ENCODE measurements at regions not wholly inside any gene's neighbourhood (a gene's known extent, or its start where the extent isn't known, plus 50 kb on each side); places are given as distances from the start of the nearest gene placed in this dataset.

GRCh38 chr14:62168564-62169155, 406.4 kb downstream of the SNAPC1 start:
- H3K4me1 Mint-ChIP-seq = no peaks in the 10 kb centered on the region
- peaks cover 3 to 6% of the 10 kb centered on the region in 2 experiments for H3K27me3 ChIP-seq (replicated peaks in 1 of 2; ENCODE audit: control insufficient read depth in 2 of 2, extremely low read depth in 1 of 2, insufficient read depth in 2 of 2, low read length in 1 of 2)
- H3K9me3 ChIP-seq = no peaks in the 10 kb centered on the region
- no peak overlapping the region for H3K4me3 Mint-ChIP-seq
- peaks cover 24 to 36% of the 10 kb centered on the region in 2 donors for H3K27me3 Mint-ChIP-seq
- H3K9me3 Mint-ChIP-seq = no peaks in the 10 kb centered on the region
- H3K36me3 Mint-ChIP-seq = no peaks in the 10 kb centered on the region
- no peak for DNase-seq
- ATAC-seq (replicated peaks in 1 of 4) = no peak
- 72% methylated on average over 3 of the region's 3 CpGs for WGBS (ENCODE audit: insufficient coverage)
- POLR2A ChIA-PET = no interaction called here
- H3K4me3 ChIP-seq (ENCODE audit: control insufficient read depth in 1 of 2, extremely low read depth in 1 of 2, low read length in 1 of 2) = no peak overlapping the region
- no peaks in the 10 kb centered on the region for H3K4me1 ChIP-seq (ENCODE audit: control insufficient read depth in 1 of 2, extremely low read depth in 1 of 2, insufficient read depth in 2 of 2, low read length in 2 of 2)
- no peak overlapping the region for H3K27ac Mint-ChIP-seq
- H3K27ac ChIP-seq (ENCODE audit: low read length) = no peak overlapping the region
- no peaks in the 10 kb centered on the region for H3K36me3 ChIP-seq (ENCODE audit: control insufficient read depth in 2 of 2, extremely low read depth in 1 of 2, insufficient read depth in 1 of 2, low read length in 1 of 2)
- CTCF ChIA-PET = interaction anchor here in 1 of 2 donors (0.6 kb wide), 1 partner anchor 11 kb away, joined by 3 read pairs; no protein-coding TSS in a partner anchor

GRCh38 chr14:62179367-62180018, 417.3 kb downstream of the SNAPC1 start:
- DNase-seq (peak in 2 of 35 experiments; percentile 8 to 27), ATAC-seq (replicated peaks in 1 of 4) (no peak)
- 73% methylated on average over 3 of the region's 5 CpGs for WGBS (ENCODE audit: insufficient coverage)

GRCh38 chr14:62181591-62181990, 419.4 kb downstream of the SNAPC1 start:
- DNase-seq (no peak), ATAC-seq (replicated peaks in 1 of 4) (no peak)
- no peak overlapping the region for H3K27ac Mint-ChIP-seq
- ChIA-PET CTCF (no interaction called here), POLR2A (no interaction called here)
- no peaks in the 10 kb centered on the region for H3K36me3 ChIP-seq (ENCODE audit: control insufficient read depth in 2 of 2, extremely low read depth in 1 of 2, insufficient read depth in 1 of 2, low read length in 1 of 2)
- no peak overlapping the region for H3K4me3 ChIP-seq (ENCODE audit: control insufficient read depth in 1 of 2, extremely low read depth in 1 of 2, low read length in 1 of 2)
- no peak overlapping the region for H3K27ac ChIP-seq (ENCODE audit: low read length)
- no peaks in the 10 kb centered on the region for H3K9me3 Mint-ChIP-seq
- no peaks in the 10 kb centered on the region for H3K4me1 ChIP-seq (ENCODE audit: control insufficient read depth in 1 of 2, extremely low read depth in 1 of 2, insufficient read depth in 2 of 2, low read length in 2 of 2)
- H3K9me3 ChIP-seq = no peaks in the 10 kb centered on the region
- peaks cover 0 to 2% (median 0%) of the 10 kb centered on the region in 3 donors for H3K4me1 Mint-ChIP-seq
- WGBS (ENCODE audit: insufficient coverage) = no CpG with 5 or more reads among the region's 3 CpGs
- peaks cover 0 to 3% of the 10 kb centered on the region in 2 experiments for H3K27me3 ChIP-seq (replicated peaks in 1 of 2; ENCODE audit: control insufficient read depth in 2 of 2, extremely low read depth in 1 of 2, insufficient read depth in 2 of 2, low read length in 1 of 2)
- H3K27me3 Mint-ChIP-seq = peaks cover 7 to 52% of the 10 kb centered on the region in 2 donors
- no peak overlapping the region for H3K4me3 Mint-ChIP-seq
- H3K36me3 Mint-ChIP-seq = no peaks in the 10 kb centered on the region

More at GRCh38 chr14:62179367-62180018, 417.3 kb downstream of the SNAPC1 start:
- no peak overlapping the region for H3K4me3 ChIP-seq (ENCODE audit: control insufficient read depth in 1 of 2, extremely low read depth in 1 of 2, low read length in 1 of 2)
- H3K36me3 Mint-ChIP-seq = no peaks in the 10 kb centered on the region
- H3K4me3 Mint-ChIP-seq = no peak overlapping the region
- ChIA-PET CTCF (no interaction called here), POLR2A (interaction anchor here in 1 of 2 donors (0.7 kb wide), 1 partner anchor 18 kb away, joined by 15 read pairs; no protein-coding TSS in a partner anchor)
- H3K27me3 Mint-ChIP-seq = peaks cover 14 to 49% of the 10 kb centered on the region in 2 donors
- no peaks in the 10 kb centered on the region for H3K9me3 ChIP-seq
- no peak overlapping the region for H3K27ac ChIP-seq (ENCODE audit: low read length)
- H3K36me3 ChIP-seq (ENCODE audit: control insufficient read depth in 2 of 2, extremely low read depth in 1 of 2, insufficient read depth in 1 of 2, low read length in 1 of 2) = no peaks in the 10 kb centered on the region
- H3K9me3 Mint-ChIP-seq = peaks cover 0 to 6% (median 0%) of the 10 kb centered on the region in 3 donors
- H3K4me1 Mint-ChIP-seq = peaks cover 0 to 2% (median 0%) of the 10 kb centered on the region in 3 donors
- no peaks in the 10 kb centered on the region for H3K4me1 ChIP-seq (ENCODE audit: control insufficient read depth in 1 of 2, extremely low read depth in 1 of 2, insufficient read depth in 2 of 2, low read length in 2 of 2)
- H3K27me3 ChIP-seq (replicated peaks in 1 of 2; ENCODE audit: control insufficient read depth in 2 of 2, extremely low read depth in 1 of 2, insufficient read depth in 2 of 2, low read length in 1 of 2) = peaks cover 3% of the 10 kb centered on the region in 2 experiments
- no peak overlapping the region for H3K27ac Mint-ChIP-seq

DNA sequence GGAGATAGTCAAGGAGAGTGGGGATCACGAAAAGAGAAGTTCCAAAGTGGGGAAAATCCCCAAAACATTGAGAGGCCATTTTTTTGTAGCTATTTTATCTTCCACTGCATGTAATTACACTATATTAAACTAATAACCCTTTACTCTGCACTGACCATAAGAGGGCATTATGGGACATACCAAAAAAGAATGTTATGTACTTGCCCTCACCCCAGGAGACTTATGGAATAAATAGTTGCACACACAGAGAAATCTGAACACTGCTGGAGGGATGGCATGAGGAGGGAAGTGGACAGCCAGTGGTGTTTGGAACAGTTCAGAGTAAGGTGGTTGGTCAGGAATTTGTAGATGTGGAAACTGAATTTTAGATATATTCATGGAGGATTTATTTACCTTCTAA, 422.9 kb downstream of the SNAPC1 start:
- ATAC-seq (replicated peaks in 1 of 4) (no peak), DNase-seq (no peak)
- H3K4me1 Mint-ChIP-seq = no peaks in the 10 kb centered on the region
- no peak overlapping the region for H3K27ac Mint-ChIP-seq
- ChIA-PET POLR2A (no interaction called here), CTCF (interaction anchor here in 1 of 2 donors (0.6 kb wide), 1 partner anchor 931 kb away, joined by 6 read pairs; no protein-coding TSS in a partner anchor)
- H3K36me3 ChIP-seq (ENCODE audit: control insufficient read depth in 2 of 2, extremely low read depth in 1 of 2, insufficient read depth in 1 of 2, low read length in 1 of 2) = no peaks in the 10 kb centered on the region
- H3K4me3 Mint-ChIP-seq = no peak overlapping the region
- H3K27ac ChIP-seq (ENCODE audit: low read length) = no peak overlapping the region
- no peaks in the 10 kb centered on the region for H3K36me3 Mint-ChIP-seq
- H3K9me3 Mint-ChIP-seq = no peaks in the 10 kb centered on the region
- WGBS (ENCODE audit: insufficient coverage) = no CpG with 5 or more reads among the region's 1 CpG
- no peak overlapping the region for H3K4me3 ChIP-seq (ENCODE audit: control insufficient read depth in 1 of 2, extremely low read depth in 1 of 2, low read length in 1 of 2)
- peaks cover 0 to 3% of the 10 kb centered on the region in 2 experiments for H3K27me3 ChIP-seq (replicated peaks in 1 of 2; ENCODE audit: control insufficient read depth in 2 of 2, extremely low read depth in 1 of 2, insufficient read depth in 2 of 2, low read length in 1 of 2)
- H3K4me1 ChIP-seq (ENCODE audit: control insufficient read depth in 1 of 2, extremely low read depth in 1 of 2, insufficient read depth in 2 of 2, low read length in 2 of 2) = no peaks in the 10 kb centered on the region
- H3K27me3 Mint-ChIP-seq = peaks cover 17 to 44% of the 10 kb centered on the region in 2 donors
- no peaks in the 10 kb centered on the region for H3K9me3 ChIP-seq

- no peaks in the 10 kb centered on the region for H3K36me3 ChIP-seq (ENCODE audit: control insufficient read depth in 2 of 2, extremely low read depth in 1 of 2, insufficient read depth in 1 of 2, low read length in 1 of 2)
- H3K27me3 ChIP-seq (replicated peaks in 1 of 2; ENCODE audit: control insufficient read depth in 2 of 2, extremely low read depth in 1 of 2, insufficient read depth in 2 of 2, low read length in 1 of 2) = no peaks in the 10 kb centered on the region
- Mint-ChIP-seq H3K27me3 (peaks cover 22 to 48% of the 10 kb centered on the region in 2 donors), H3K9me3 (no peaks in the 10 kb centered on the region), H3K27ac (no peak overlapping the region), H3K4me1 (no peaks in the 10 kb centered on the region), H3K4me3 (no peak overlapping the region), H3K36me3 (no peaks in the 10 kb centered on the region)
- DNase-seq (no peak), ATAC-seq (replicated peaks in 1 of 4) (no peak)
- H3K4me3 ChIP-seq (ENCODE audit: control insufficient read depth in 1 of 2, extremely low read depth in 1 of 2, low read length in 1 of 2) = no peak overlapping the region
- WGBS (ENCODE audit: insufficient coverage) = 40% methylated on average over 1 of the region's 2 CpGs
- H3K27ac ChIP-seq (ENCODE audit: low read length) = no peak overlapping the region
- no peaks in the 10 kb centered on the region for H3K9me3 ChIP-seq
- CTCF ChIA-PET = interaction anchor here in 1 of 2 donors (0.6 kb wide), 1 partner anchor 1964 kb away, joined by 6 read pairs; no protein-coding TSS in a partner anchor
- POLR2A ChIA-PET = no interaction called here
- no peaks in the 10 kb centered on the region for H3K4me1 ChIP-seq (ENCODE audit: control insufficient read depth in 1 of 2, extremely low read depth in 1 of 2, insufficient read depth in 2 of 2, low read length in 2 of 2)
Measured at GRCh38 chr14:62187265-62187664, 425.0 kb downstream of the SNAPC1 start.

DNA sequence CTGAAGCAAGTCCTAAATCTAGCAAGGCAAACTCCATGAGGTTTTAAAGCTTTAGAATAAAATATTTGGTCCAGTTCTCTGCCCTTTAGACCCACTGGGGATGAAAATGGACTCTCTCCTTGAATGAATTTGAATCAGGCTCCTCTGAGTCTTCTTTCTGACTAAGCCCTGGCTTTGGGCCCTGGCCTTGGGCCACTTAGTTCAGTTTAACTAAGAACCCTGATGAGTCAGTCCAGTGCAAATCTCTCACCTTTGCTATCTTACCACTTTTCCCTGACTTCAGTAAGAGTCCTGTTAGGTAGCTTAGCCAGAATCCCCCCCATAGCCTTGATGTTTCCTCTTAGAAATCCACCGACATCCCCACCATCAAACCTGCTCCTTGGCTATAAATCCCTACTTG, 427.5 kb downstream of the SNAPC1 start:
- no peaks in the 10 kb centered on the region for H3K4me1 Mint-ChIP-seq
- DNase-seq (no peak), ATAC-seq (replicated peaks in 1 of 4) (no peak)
- H3K9me3 ChIP-seq = peaks cover 3% of the 10 kb centered on the region
- H3K27me3 ChIP-seq (replicated peaks in 1 of 2; ENCODE audit: control insufficient read depth in 2 of 2, extremely low read depth in 1 of 2, insufficient read depth in 2 of 2, low read length in 1 of 2) = no peaks in the 10 kb centered on the region
- H3K4me3 Mint-ChIP-seq = no peak overlapping the region
- no peak overlapping the region for H3K4me3 ChIP-seq (ENCODE audit: control insufficient read depth in 1 of 2, extremely low read depth in 1 of 2, low read length in 1 of 2)
- 0% methylated on average over 1 of the region's 1 CpG for WGBS (ENCODE audit: insufficient coverage)
- POLR2A ChIA-PET = no interaction called here
- no peak overlapping the region for H3K27ac ChIP-seq (ENCODE audit: low read length)
- no peak overlapping the region for H3K27ac Mint-ChIP-seq
- H3K36me3 ChIP-seq (ENCODE audit: control insufficient read depth in 2 of 2, extremely low read depth in 1 of 2, insufficient read depth in 1 of 2, low read length in 1 of 2) = no peaks in the 10 kb centered on the region
- H3K36me3 Mint-ChIP-seq = no peaks in the 10 kb centered on the region
- peaks cover 0 to 2% (median 0%) of the 10 kb centered on the region in 3 donors for H3K9me3 Mint-ChIP-seq
- CTCF ChIA-PET = no interaction called here
- H3K4me1 ChIP-seq (ENCODE audit: control insufficient read depth in 1 of 2, extremely low read depth in 1 of 2, insufficient read depth in 2 of 2, low read length in 2 of 2) = no peaks in the 10 kb centered on the region
- peaks cover 20 to 34% of the 10 kb centered on the region in 2 donors for H3K27me3 Mint-ChIP-seq
